ENCODE measurements at regions not wholly inside any gene's neighbourhood (a gene's known extent, or its start where the extent isn't known, plus 50 kb on each side); places are given as distances from the start of the nearest gene placed in this dataset.
"Not testable (repeated sequence)": the region's sequence is repeated elsewhere in the genome, so short reads cannot be mapped to it uniquely, and the experiment has no call there.

DNA sequence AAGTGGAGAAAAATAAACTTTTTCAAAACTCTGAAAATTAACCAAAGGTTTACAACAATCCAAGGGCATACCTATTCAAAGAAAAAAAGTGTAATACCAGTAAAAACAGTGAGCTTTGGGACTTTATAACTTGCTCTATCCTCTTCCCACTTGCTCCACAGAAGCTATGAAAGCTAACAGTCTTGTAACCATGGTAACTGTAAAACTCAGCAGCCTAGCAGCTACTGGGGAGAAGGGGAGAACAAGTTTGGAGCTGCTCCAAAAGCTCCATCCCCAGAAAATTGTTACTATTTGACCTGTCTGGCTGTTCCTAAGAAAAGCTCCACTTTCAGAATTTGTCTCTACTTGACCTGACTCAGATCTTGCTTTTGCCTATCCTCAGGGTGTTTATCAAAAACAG, 191.5 kb downstream of the OTUD1 start:
- no peak overlapping the region for H3K27ac ChIP-seq
- DNase-seq (ENCODE audit: low read depth, low spot score): no peak

DNA sequence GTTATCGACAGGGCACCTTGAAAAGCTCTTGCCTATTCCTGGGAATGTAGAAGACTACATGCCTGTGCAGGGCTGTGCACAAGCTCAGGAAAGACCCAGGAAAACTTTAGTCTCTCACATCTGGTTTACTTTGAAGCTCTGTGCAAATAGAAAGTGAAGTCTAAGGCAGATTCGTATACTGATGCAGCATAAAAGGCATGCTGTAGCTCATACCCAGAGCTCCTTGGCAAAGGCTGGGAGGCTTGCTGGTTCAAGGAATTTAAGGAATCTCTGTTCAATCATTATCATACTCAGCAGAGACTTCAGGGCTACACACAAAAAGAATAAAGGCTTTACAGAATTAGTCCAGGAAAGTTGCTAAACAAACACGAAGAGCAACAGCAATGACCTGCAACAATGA, 192.0 kb downstream of the OTUD1 start:
- no peak overlapping the region for H3K27ac ChIP-seq
- no peak for DNase-seq (ENCODE audit: low read depth, low spot score)

DNA sequence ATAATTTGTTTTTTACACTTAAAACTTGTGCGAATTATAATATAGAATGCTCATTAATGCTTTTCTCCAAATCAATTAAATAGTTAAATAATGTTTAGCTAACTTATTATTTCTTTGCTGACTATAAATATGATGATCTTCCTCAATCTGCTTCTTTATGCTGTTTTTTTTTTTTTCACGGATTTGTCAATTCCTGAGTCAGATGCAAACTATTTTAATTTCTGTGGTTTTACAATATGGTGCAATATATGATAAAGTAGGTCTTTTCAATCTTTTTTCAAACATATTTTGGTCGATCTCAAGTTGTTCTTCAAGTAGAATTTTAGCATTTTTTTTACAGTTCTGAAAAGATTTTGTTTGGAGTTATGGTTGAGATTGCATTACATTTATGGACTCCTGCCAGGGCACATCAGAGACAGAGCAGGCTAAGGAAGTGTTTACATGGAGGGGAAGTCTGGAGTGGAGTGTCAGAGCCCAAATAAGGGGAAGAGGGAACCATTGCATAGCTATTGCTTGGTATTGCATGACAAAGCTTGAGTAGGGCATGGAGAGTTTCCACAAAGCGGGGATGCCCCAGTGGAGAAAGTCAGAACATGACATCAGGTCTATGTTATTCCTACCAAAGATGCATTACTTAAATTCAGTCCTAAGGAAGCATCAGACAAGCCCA, 204.4 kb downstream of the OTUD1 start:
- DNase-seq (ENCODE audit: low read depth, low spot score): no peak
- H3K27ac ChIP-seq: no peak overlapping the region

DNA sequence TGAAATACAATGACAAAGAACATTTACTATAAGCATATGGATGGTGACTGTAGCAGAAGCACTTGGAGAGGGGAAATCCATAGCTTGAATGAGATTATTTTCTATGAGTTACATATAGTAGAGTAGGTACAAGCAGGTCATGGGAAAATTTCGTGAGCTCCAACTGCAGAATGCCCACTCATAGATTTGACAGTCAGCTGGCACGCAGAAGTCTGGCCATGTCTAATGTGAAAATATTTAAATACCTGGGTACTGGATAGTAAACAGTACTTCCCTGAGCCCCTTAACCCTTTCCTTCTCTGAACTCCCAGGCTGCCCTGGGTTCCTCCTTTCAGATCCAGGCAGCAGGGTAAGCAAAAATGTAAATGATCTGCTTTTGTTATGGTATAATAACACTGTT, 209.7 kb downstream of the OTUD1 start:
- DNase-seq (ENCODE audit: low read depth, low spot score): no peak
- no peak overlapping the region for H3K27ac ChIP-seq

DNA sequence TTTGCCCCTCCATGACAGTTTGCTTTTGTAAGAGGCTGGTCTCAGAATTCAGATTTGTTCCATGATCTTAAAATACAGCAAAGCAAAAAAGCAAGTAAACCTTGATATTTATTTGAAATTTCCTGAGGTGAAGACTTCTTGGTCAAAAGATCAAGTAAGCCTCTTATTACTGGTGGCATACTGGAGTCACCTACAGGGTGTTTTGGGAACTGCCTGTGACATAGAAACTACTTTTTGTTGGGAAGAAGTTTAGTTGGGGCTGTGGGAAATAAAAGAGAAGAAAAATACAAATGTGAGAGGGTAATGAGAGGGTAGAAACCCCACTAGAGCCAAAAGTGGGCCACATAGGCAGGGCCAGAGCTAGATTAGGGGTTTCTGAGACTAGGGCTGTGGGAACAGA, 217.9 kb downstream of the OTUD1 start:
- no peak overlapping the region for H3K27ac ChIP-seq
- DNase-seq (ENCODE audit: low read depth, low spot score): no peak

DNA sequence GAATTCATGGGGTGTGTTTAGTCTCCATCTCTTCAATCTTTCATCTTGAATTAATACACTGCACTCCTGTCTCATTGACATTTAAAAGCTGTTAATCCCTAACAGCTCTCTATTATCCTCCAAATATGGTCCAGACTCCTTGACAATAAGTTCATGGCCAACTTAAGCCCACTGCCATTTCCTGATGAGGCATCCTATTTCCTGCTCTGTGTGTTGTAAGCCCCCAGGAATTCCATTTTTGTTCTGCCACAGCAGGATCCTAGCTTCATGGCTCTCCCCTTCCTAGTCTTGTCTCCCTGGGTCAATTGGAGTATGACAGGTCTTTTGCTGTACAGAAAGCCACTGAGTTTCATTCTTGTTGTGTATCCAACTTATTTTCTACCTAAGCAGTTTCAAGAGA, 218.8 kb downstream of the OTUD1 start:
- H3K27ac ChIP-seq: no peak overlapping the region
- DNase-seq (ENCODE audit: low read depth, low spot score): no peak

DNA sequence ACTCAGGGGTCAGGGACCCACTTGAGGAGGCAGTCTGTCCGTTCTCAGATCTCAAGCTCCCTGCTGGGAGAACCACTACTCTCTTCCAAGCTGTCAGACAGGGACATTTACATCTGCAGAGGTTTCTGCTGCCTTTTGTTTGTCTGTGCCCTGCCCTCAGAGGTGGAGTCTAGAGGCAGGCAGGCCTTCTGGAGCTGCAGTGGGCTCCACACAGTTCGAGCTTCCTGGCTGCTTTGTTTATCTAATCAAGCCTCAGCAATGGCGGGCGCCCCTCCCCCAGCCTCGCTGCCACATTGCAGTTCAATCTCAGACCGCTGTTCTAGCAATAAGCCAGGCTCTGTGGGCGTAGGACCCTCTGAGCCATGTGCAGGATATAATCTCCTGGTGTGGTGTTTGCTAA, 233.0 kb downstream of the OTUD1 start:
- not testable (repeated sequence) for DNase-seq (ENCODE audit: low read depth, low spot score); H3K27ac ChIP-seq

DNA sequence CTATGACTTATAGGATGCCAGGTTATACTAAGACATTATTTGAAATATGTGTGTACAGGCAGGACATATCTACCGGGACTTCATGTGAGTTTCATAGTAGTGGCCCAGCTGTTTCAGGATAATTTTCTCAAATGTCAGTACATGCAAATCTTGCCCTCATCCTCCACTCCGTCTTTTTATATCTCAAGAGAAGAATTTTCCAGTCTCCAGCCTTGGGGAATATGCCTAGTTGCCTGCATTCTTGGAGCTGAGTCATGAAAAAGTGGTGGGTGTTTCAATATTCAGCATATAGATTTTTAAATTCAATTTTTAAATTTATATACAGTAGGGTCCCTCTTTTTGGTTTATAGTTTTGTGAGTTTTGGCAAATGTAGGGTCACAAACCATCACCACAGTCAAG, 236.7 kb downstream of the OTUD1 start:
- no peak for DNase-seq (ENCODE audit: low read depth, low spot score)
- no peak overlapping the region for H3K27ac ChIP-seq

DNA sequence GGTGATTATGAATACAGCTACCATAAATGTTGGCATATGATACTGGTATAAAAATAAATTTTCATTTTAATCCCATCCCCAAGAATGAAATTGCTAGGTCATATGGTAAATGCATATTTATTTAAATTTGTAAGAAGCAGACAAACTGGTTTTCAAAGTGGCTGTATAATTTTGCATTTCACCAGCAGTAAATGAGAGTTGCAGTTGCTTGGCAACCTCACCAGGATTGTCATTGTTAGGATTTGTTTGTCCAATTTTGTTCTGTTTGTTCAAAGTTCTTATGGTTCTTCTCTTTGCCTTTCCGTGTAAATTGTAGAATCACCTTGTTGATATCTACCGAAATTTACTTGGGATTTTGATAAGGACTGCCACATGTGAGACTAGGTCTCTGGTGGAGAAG, 237.4 kb downstream of the OTUD1 start:
- H3K27ac ChIP-seq: no peak overlapping the region
- no peak for DNase-seq (ENCODE audit: low read depth, low spot score)

DNA sequence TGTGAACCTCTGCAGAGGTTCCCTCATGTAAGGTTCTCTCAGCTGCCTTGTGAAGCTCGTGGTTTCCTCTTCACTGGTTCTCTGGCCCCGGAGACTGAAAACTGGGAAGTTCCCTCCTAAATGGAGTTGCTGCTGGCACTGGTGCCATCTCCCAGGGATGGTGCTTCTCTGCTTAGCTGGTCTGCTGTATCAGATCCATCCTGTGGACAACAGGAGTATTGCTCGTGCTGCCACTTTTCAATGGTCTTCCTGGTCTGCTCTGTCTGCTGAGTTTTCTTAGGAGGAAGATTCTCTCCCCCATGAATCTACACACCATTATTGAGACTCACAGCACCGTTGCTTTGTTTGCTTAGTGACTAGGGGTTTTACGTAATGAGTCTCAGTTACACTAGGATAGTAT, 247.8 kb downstream of the OTUD1 start:
- no peak overlapping the region for H3K27ac ChIP-seq
- no peak for DNase-seq (ENCODE audit: low read depth, low spot score)

DNA sequence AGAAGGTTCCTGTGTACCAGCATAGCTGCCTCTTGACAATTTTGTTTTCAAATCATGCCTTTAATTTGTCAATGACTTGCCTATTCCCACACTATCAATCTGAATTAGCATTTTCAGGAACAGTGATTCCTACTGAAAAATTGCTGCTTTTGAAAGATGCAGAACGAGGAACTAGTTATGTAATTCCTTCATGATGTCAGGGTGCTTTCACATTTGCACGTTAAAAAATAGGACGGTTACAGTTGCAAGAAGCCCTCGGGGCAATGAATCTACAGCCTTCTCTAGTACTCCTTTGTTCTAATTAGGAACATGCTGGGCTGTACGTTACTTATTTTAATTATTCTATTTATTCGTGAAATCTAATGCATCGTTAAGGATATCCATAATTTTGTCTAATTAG, 253.9 kb downstream of the OTUD1 start:
- DNase-seq (ENCODE audit: low read depth, low spot score): no peak

DNA sequence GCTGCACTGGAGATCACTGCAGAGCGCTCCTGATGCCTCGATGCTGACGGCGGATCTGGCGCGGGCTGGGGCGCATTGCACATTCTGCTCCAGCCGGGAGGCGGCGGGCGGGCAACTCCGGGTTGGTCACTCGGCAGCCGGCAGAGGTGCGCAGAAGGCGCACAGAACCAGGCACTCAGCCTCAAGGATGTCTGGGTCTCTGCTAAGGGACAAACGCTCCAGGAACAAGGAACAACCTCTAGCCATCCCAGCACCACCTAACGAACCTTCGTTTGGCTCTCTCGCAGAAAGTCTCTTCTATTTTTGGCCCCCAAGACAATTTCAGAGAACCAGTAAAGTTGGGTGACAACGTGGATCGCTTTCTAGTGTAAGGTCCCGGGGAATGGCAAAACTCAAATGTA, 254.6 kb downstream of the OTUD1 start:
- H3K27ac ChIP-seq: no peak overlapping the region
- no peak for DNase-seq (ENCODE audit: low read depth, low spot score)

More for the DNA sequence above, 253.9 kb downstream of the OTUD1 start:
- H3K27ac ChIP-seq: no peak overlapping the region

DNA sequence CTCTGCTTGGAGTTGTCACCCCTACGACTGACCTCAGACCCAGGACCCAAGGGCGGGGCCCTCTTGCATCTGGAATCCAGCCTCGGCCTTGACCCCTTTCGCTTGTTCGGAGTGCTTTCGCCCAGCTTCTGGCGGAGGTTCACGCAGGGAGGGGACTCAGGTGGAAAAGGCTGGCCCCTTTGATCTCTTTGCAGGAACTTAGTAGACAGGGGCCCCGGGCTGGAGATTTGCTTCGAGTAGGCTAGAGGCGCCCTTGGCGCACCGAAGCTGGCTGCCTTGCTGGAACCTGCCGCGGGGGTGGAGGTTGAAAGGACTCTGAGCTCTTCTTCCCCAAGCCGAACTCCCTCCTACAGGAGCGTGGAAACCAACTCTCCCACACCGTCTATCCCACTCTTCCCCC, 255.1 kb downstream of the OTUD1 start:
- no peak for DNase-seq (ENCODE audit: low read depth, low spot score)
- H3K27ac ChIP-seq: no peak overlapping the region

DNA sequence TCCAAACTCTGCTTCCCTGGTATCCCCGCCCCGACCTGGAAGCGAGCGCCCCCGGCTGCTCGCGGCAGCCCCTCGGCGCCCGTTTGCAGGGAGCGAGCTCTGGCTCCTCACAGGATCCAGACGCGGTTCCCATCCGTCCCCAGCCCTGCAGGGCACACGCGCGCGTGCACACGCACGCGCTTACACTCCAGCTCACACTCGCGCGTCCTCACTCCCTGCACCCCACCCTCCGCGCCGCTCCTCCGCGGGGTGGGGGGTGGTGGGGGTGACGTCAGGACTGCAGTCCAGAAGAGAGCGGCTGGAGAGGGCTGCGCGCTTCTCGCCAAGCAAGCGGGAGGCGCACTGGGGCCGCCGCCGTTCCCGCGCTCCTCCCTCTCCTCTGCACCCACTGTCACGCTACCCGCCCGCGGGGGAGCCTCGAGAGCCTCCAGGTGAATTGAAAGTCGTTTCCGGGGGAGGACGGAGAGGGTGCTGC, 255.6 kb downstream of the OTUD1 start:
- DNase-seq (ENCODE audit: low read depth, low spot score): no peak
- H3K27ac ChIP-seq: no peak overlapping the region

DNA sequence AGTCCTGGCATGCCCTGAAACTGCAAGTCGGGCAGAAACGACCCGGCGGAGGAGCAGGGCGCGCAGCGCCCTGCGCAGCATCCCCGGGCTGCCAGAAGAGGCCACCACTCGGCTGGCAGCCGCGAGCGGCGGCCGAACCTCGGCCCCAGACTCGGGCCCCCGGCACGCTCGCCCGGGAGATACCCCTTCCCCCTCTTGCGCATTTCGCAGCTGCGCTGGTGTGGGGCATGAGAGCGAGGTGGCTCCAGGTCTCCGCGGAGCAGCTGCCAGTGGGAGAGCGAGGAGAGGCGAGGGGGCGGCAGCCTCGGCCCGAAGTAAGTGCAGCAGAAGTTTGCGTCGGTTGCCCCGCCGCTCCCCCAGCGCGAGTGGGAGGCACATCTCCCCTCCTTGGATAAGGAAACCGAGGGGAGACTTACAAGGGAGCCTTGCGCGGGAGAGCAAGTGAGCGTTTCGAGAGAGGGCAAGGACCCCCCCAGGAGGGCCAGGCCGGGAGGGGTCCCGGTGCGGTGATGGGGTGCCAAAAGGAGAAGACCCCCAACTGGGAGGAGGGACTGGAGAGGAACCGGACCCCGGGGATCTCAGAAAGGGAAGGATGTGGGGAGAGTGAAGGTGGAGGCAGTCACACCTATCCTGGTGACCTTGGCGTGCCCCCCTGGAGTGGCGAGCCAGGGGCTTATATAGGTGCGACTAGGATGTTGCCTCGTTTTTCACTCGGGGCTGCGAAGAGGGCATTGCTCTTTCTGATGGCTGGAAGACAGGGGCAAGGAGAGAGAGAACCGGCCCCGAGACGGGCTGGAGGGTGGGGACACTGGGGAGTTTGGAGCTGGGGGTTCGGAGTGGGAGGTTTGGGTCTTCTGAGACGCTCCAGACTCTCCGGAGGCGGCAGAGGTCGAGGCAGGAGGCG, 256.3 kb downstream of the OTUD1 start:
- DNase-seq (ENCODE audit: low read depth, low spot score): no peak
- no peak overlapping the region for H3K27ac ChIP-seq

DNA sequence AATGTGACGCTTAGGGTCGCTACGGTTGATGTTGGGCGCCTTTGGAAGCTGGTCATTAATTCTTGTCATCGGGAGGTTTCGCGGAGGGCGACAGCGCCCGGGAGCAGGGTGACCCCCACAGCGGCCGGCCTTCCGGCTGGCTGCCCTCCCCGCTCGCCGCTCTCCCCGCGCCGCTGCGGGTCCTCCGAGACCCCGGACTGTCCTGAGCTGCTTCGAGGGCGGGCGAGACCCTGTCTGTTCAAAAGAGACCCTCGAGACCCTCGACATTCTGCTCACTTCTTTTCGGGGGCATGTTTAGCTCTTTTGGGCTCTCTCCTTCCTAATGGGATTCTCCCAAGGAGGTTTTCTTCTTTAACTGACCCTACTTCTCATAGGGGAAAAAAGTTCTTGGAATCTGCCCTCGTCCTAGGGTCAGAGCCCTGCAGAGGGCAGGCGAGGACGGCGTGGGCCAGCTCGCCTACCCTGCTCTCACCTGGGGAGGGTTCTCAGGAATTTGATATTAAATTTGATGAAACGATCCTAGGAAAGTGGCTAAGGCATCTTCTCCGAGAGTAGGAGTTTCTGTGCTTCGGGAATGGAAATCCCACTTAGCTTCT, 257.0 kb downstream of the OTUD1 start:
- DNase-seq (ENCODE audit: low read depth, low spot score): no peak
- no peak overlapping the region for H3K27ac ChIP-seq

DNA sequence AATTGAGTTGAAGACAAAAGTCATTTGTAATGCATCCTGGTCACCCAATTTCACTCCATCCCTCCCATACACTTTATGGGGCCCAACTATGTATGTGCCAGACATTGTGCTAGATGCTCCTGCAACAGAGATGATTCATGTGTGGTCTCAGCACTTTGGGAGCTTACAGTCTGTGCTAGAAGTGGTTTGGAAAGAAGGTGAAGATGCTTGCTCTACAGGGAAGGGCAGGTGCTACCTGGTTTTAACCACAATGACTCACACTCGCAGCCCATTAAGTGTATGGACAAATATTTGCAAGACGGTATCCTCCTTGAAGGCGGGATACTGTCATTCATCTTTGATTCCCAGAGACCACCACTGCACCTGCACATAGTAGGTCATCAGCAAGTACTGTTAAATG, 257.6 kb downstream of the OTUD1 start:
- no peak overlapping the region for H3K27ac ChIP-seq
- no peak for DNase-seq (ENCODE audit: low read depth, low spot score)

DNA sequence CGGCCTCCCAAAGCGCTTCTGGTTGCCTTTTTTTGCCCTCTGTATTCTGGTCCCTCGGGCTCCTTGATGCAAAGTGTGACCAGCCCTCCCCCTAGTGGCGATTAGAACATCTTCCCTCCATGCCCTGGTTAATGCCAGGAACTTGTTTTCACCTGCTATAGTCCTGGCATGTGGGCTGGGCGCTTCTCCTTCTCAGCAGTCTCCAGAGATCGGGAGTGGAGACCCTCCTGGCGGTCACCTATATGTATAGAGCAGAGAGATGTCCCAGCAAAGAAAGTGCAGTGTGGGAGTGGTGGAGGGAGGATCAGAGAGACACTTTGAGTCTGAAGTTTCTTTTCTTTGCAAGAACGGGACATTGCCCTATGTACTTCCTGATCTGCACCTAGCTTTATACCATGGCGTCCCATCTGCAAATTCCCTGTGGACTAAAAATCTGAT, 264.1 kb downstream of the OTUD1 start:
- DNase-seq (ENCODE audit: low read depth, low spot score): peak; percentile 22
- no peak overlapping the region for H3K27ac ChIP-seq

DNA sequence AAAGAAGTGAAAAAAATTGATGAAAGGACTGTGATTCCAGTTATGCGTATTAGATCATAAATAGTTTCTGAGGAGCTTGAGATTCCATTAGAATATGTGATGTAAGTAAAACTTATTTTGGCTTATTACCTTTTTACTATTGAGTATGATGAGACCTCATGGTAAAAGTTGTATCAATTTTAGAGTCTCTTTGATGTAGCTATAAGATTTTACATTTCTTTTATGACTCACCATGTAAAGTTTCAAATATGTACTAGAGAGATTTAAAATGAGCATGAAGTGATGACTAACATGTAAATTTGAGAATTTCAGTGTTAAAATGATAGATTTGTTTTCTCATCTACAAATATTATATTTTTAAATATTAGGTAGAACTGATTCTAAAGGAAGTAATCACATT, 276.5 kb downstream of the OTUD1 start:
- no peak overlapping the region for H3K27ac ChIP-seq
- no peak for DNase-seq (ENCODE audit: low read depth, low spot score)

DNA sequence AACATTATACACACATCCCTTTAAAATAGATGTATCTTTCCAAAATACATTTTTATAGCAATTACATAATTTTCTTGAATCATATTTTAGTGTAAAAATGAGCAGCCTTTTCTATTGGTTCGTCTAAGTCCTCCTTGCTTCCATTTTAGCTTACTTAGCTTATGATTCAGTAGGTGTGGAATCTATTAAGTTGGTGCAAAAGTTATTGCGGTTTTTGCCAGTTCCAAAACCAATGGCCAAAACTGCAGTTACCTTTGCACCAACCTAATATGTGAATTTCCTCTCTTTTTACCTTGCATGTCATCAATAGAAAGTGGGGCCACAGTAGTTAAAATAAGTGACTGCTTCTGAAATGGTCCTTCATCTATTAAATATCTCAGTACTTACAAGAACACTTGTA, 279.0 kb downstream of the OTUD1 start:
- H3K27ac ChIP-seq: no peak overlapping the region
- no peak for DNase-seq (ENCODE audit: low read depth, low spot score)

DNA sequence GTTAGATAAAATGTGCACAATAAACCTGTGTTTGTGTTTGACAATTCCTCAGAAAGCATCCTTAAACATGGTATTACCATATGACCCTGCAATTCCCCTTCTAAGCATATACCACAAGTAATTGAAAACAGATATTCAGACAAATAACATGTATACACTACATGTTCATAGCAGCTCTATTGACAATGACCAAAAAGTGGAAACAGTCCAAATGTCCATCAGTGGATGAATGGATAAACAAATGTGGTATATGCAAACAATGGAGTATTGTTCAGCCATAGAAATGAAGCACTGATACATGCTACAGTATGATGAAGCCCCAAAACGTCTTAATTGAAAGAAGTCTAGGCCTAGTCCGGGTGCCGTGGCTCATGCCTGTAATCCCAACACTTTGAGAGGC, 280.1 kb downstream of the OTUD1 start:
- H3K27ac ChIP-seq: no peak overlapping the region
- DNase-seq (ENCODE audit: low read depth, low spot score): no peak
